SJCRH30 (cell line): ENCODE measurements at regions not wholly inside any gene's neighbourhood (a gene's known extent, or its start where the extent isn't known, plus 50 kb on each side); places are given as distances from the start of the nearest gene placed in this dataset.
"Not testable (repeated sequence)": the region's sequence is repeated elsewhere in the genome, so short reads cannot be mapped to it uniquely, and the experiment has no call there.

Experiments
- DNase-seq, 2 experiments: peaks; one replicate each; pipeline ENCODE4 v3.0.0-alpha.2; 2015 to 2020
- H3K27ac ChIP-seq: fragments of 250-450 bp; sonication (Bioruptor Pico); 2 replicates; pipeline ENCODE4 v1.5.1; 2020; ENCODE audit warnings: mild to moderate bottlenecking, moderate library complexity
- H3K27me3 ChIP-seq: fragments of 250-450 bp; sonication (Bioruptor Pico); 2 replicates; pipeline ENCODE4 v1.5.1; 2020; ENCODE audit warnings: mild to moderate bottlenecking, moderate library complexity
- H3K36me3 ChIP-seq: fragments of 250-450 bp; sonication (Bioruptor Pico); 2 replicates; pipeline ENCODE4 v1.5.1; 2020; ENCODE audit warnings: mild to moderate bottlenecking, moderate library complexity
- H3K4me1 ChIP-seq: fragments of 250-450 bp; sonication (Bioruptor Pico); 2 replicates; pipeline ENCODE4 v1.5.1; 2020; ENCODE audit warnings: mild to moderate bottlenecking, moderate library complexity
- H3K4me3 ChIP-seq: fragments of 250-450 bp; sonication (Bioruptor Pico); 2 replicates; pipeline ENCODE4 v1.5.1; 2020; ENCODE audit warnings: mild to moderate bottlenecking, moderate library complexity
- H3K9me3 ChIP-seq: fragments of 250-450 bp; sonication (Bioruptor Pico); replicated peaks from 2 replicates; pipeline ENCODE4 v1.5.1; 2020; ENCODE audit warnings: mild to moderate bottlenecking, moderate library complexity

GRCh38 chr7:98777051-98777450, 92.8 kb downstream of the TMEM130 start:
- H3K9me3 ChIP-seq: no peaks in the 10 kb centered on the region
- H3K4me3 ChIP-seq: no peak overlapping the region
- DNase-seq: no peak
- no peaks in the 10 kb centered on the region for H3K4me1 ChIP-seq
- no peaks in the 10 kb centered on the region for H3K27me3 ChIP-seq
- H3K27ac ChIP-seq: no peak overlapping the region
- no peaks in the 10 kb centered on the region for H3K36me3 ChIP-seq

GRCh38 chr7:98778421-98778820, 91.4 kb downstream of the TMEM130 start:
- no peaks in the 10 kb centered on the region for H3K4me1 ChIP-seq
- no peak overlapping the region for H3K4me3 ChIP-seq
- no peaks in the 10 kb centered on the region for H3K36me3 ChIP-seq
- no peaks in the 10 kb centered on the region for H3K27me3 ChIP-seq
- no peaks in the 10 kb centered on the region for H3K9me3 ChIP-seq
- no peak for DNase-seq
- no peak overlapping the region for H3K27ac ChIP-seq

GRCh38 chr7:98779800-98780587, 89.8 kb downstream of the TMEM130 start:
- no peaks in the 10 kb centered on the region for H3K36me3 ChIP-seq
- DNase-seq: no peak
- H3K4me1 ChIP-seq: no peaks in the 10 kb centered on the region
- no peak overlapping the region for H3K4me3 ChIP-seq
- no peaks in the 10 kb centered on the region for H3K9me3 ChIP-seq
- no peak overlapping the region for H3K27ac ChIP-seq
- H3K27me3 ChIP-seq: no peaks in the 10 kb centered on the region

GRCh38 chr7:98784216-98784785, 85.5 kb downstream of the TMEM130 start:
- Histone ChIP-seq H3K27ac (no peak overlapping the region), H3K4me3 (no peak overlapping the region), H3K36me3 (no peaks in the 10 kb centered on the region), H3K9me3 (no peaks in the 10 kb centered on the region), H3K4me1 (no peaks in the 10 kb centered on the region), H3K27me3 (peaks cover 4% of the 10 kb centered on the region; the same call in 1 of the 2 replicates)
- no peak for DNase-seq

GRCh38 chr7:98785929-98786571, 83.8 kb downstream of the TMEM130 start:
- DNase-seq: no peak
- Histone ChIP-seq H3K4me3 (no peak overlapping the region), H3K4me1 (no peaks in the 10 kb centered on the region), H3K9me3 (no peaks in the 10 kb centered on the region), H3K27me3 (peaks cover 4% of the 10 kb centered on the region; the same call in 1 of the 2 replicates), H3K27ac (no peak overlapping the region), H3K36me3 (no peaks in the 10 kb centered on the region)

GRCh38 chr7:98788966-98789365, 80.8 kb downstream of the TMEM130 start:
- DNase-seq: no peak

GRCh38 chr7:98794453-98794852, 75.4 kb downstream of the TMEM130 start:
- H3K4me1 ChIP-seq, H3K4me3 ChIP-seq, H3K9me3 ChIP-seq: not testable (repeated sequence)

More at GRCh38 chr7:98788966-98789365, 80.8 kb downstream of the TMEM130 start:
- H3K36me3 ChIP-seq: no peaks in the 10 kb centered on the region
- no peak overlapping the region for H3K4me3 ChIP-seq
- H3K27ac ChIP-seq: no peak overlapping the region
- H3K4me1 ChIP-seq: no peaks in the 10 kb centered on the region
- H3K9me3 ChIP-seq: no peaks in the 10 kb centered on the region
- H3K27me3 ChIP-seq: peaks cover 4% of the 10 kb centered on the region; the same call in 1 of the 2 replicates

GRCh38 chr7:98795741-98796493, 73.9 kb downstream of the TMEM130 start:
- H3K4me3 ChIP-seq: no peak overlapping the region
- DNase-seq: no peak

More at GRCh38 chr7:98794453-98794852, 75.4 kb downstream of the TMEM130 start:
- not testable (repeated sequence) for H3K27me3 ChIP-seq, DNase-seq, H3K36me3 ChIP-seq, H3K27ac ChIP-seq

More at GRCh38 chr7:98795741-98796493, 73.9 kb downstream of the TMEM130 start:
- H3K27ac ChIP-seq: no peak overlapping the region
- H3K36me3 ChIP-seq: no peaks in the 10 kb centered on the region
- H3K4me1 ChIP-seq: peaks cover 5% of the 10 kb centered on the region; the same call in 1 of the 2 replicates
- no peaks in the 10 kb centered on the region for H3K27me3 ChIP-seq
- peaks cover 7% of the 10 kb centered on the region; the same call in 1 of the 2 replicates for H3K9me3 ChIP-seq
